ENCODE measurements at regions not wholly inside any gene's neighbourhood (a gene's known extent, or its start where the extent isn't known, plus 50 kb on each side); places are given as distances from the start of the nearest gene placed in this dataset.

- DNase-seq, result no peak
These were observed 106.3 kb upstream of the ZNF366 start for GRCh38 chr5:72613515-72613914.

GRCh38 chr5:72612810-72613209, 105.6 kb upstream of the ZNF366 start:
- no peak for DNase-seq

DNA sequence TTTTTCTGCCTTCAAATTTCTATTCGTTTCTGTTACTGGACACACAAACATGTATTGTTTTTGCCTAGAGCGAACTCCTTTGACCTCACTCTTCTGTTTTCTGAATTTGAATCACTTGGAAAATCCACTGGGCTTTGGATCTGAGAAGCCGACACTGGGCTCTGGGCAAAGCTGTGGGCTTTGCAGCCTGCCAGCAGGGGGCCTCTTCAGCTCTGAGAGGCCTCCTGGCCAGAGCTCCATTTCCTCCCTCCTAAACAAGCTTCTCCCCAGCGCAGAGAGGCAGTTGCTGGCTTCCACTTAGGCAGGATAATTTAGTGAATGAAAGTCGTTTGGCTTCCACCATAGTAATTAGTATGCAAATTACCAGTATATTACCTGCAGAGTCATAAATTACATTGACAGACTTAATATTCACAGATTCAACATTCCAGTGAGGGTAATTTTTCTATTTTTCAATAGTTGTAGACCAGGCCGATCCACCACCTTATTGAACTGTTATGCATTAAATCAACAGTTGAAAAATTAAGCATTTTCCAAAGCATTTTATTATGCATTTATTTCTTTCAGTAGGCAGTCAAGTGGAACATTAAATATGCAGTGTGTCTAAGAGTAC, 104.0 kb upstream of the ZNF366 start:
- DNase-seq, result peak; percentile 49

DNA sequence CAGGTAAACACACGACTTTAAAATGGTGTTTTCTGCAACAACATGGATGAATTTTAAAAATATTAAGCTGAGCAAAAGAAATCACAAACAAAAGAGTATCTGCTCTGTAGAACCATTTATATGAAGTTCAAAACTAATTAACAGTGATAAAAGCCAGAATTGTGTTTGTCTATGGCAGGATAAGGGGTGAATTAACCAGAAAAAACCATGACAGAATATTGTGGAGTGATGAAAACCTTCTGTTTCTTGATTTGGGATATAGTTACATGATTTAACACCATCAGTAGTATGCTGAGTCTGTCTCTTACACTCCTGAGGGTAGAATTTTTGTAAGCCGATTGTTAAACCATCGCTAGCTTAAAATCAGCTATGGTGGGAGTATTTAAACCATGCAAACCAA, 101.7 kb upstream of the ZNF366 start:
- no peak for DNase-seq

- DNase-seq, result no peak
These were observed 101.1 kb upstream of the ZNF366 start for GRCh38 chr5:72608297-72608696.

DNA sequence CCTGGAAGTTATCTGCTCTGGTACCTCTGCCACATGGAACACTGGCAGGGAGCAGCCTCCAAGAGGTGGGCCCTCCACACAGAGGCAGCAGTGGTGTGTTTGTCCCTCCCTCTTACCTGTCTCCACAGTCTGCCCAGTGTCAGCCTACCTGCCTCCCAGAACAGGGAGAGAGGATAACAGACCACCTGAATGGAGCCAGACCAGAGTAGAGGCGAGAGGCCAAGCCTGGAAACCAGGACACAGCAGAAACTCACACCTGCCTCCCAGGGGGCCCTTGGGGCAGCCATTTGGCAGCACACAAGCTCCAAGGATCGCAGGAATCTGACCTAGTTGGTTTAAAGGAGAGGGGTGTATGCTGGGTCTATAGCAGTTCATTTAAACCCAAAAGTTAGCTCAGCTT, 100.2 kb upstream of the ZNF366 start:
- no peak for DNase-seq

DNA sequence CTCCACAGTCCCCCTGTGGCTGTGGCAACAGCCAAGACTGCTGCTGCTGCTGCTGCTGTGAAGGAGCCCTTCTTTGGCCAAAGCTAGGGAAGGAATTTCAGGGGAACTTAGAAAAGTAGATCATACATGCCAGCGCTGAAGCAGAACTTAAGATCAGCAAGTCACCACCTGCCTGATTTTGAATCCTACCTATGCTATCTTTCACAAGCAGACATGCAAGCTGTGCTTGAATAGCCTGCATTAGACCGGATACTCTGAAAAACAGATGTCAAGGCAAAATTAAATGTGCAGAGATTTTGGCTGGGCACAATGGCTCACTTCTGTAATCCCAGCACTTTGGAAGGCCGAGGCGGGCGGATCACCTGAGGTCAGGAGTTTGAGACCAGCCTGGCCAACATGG, 99.3 kb upstream of the ZNF366 start:
- DNase-seq, result no peak

- DNase-seq, result no peak
These were observed 98.4 kb upstream of the ZNF366 start for GRCh38 chr5:72605632-72606031.

- DNase-seq, result no peak
These were observed 97.6 kb upstream of the ZNF366 start for GRCh38 chr5:72604798-72605154.

- peak; percentile 5 for DNase-seq
These were observed 97.0 kb upstream of the ZNF366 start for GRCh38 chr5:72604111-72604797.

DNA sequence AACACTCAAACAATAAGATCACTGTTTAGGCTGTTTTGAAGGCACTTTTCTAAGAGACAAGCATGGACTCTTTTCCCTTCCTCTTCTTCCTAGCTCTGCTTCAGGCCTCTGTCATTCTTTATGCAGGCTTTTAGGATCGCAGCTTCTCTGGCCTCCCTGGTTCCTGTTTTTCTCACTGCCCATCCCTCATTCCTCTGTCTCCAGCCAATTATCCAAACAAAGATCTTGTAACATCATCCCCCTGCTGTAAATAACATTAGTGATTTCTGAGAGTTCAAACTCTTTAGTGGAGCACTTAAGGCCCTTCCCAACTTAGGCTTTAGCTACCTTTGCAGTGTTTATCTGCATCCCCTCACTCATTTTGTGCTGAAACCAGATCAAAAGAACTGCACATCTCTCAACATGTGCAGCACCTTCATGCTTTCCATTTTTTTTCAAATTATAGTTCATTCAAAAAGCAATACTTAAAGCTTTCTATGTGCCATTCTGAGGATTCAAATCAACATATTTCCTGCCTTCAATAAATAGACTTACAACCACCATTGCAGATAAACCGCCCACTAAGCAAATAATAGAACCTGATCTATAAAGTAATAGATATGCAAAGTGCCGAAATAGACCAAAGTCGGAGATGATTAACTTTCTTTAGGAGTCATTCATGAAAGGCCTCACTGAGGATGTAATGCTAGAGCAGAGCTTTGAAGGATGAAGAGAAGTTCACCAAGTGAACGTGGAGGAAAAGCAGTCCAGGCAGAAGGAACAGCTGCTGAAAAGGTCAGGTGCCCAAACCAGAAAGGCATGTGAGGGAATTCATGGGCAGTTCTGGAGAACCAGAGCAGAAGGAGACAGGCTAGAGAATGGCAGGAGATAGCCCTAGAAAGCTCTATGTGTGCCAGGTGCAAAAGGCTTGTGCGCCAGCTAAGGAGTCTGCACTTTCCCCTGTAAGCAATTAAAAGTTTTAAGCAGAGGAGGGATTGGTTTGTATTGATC, 95.8 kb upstream of the ZNF366 start:
- DNase-seq, result no peak

GRCh38 chr5:72601861-72602260, 94.7 kb upstream of the ZNF366 start:
- DNase-seq, result no peak

DNA sequence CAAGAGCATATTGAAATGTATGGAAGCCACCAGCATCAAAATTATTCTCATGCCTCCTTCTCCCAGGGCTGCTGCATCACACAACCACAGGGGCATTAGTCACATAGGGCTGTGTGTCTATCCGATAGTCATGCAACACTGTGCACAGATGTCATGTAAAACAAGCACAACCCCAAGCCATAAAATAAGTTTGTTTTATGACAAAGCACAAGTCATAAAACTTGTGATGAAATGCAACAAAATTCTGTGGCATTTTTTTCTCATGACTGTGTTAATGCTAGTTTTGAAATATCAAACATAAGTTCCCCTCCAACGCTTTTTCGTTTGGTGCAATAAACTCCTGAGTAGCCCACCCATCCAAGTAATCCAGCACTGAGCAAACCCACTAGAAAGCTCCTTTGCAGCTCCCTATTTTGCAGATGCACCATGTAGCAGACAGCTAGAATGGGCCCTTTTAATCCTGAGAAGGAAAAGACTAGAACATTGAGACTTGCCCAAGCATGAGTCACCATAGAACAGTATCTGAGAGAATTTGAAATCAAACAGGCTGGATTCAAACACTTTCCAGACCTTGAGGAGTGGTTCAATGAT, 93.3 kb upstream of the ZNF366 start:
- DNase-seq, result no peak

DNA sequence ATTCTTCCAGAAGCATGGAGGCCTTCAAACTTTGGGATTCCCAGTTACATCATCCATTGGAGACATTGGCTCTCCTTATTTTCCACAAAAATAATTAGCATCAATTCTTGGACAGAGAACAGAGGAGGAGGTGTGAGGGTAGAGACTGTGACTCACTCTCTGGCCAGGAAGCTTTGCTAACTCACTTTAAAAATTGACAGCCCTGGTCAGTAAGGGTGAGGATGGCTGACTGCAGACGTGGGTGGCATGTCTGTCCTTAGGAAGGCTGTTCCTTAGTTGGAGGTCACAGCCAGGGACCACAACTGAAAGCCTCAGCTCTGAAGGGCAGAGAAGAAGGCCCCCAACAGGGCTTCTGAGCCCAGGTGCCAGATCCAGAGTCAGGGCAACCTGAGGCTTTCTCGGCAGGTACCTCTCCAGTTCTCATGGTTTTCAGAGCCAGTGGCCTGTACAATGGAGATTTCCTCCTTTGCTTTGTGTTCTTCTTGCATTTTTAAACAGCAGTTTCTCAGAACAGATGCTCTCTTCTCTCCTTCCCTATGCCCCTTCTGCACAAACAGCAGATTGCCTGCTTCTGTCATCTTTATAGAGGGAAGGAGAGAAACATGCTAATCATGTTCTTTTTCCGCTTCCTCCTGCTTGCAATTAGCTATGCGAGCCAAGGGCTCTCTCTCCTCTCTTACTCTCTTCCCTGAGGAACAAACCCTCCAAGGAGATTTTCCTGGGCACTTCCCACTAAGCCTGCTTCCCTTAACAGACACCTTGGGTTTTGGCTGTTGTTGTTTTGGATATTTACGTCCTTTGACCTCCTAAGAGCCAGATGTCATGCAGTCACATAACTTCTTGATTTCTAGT, 92.5 kb upstream of the ZNF366 start:
- DNase-seq, result no peak

- DNase-seq, result no peak
These were observed 91.8 kb upstream of the ZNF366 start for GRCh38 chr5:72599065-72599433.

GRCh38 chr5:72598401-72599064, 91.3 kb upstream of the ZNF366 start:
- DNase-seq, result no peak

- DNase-seq, result no peak
These were observed 90.3 kb upstream of the ZNF366 start for GRCh38 chr5:72597456-72597948.

DNA sequence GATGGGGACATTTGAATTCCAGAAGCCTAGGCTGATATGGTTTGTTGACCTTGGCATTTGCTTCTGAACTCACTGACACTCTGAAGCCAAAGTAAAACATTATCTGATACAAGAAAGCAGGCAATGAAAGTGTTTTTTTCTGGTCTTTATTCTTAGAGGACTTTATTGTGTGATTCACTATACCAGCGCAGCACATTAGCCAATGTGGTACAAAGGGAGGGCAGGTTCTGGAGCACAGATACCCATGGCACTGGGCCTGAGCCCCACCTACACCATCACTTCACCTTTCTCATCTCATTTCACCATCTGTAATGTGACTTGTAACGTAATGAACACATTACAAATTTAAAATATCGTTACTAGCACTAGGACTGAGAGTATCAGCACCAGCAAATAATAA, 89.7 kb upstream of the ZNF366 start:
- no peak for DNase-seq

- no peak for DNase-seq
These were observed 81.4 kb upstream of the ZNF366 start for GRCh38 chr5:72588640-72589039.

DNA sequence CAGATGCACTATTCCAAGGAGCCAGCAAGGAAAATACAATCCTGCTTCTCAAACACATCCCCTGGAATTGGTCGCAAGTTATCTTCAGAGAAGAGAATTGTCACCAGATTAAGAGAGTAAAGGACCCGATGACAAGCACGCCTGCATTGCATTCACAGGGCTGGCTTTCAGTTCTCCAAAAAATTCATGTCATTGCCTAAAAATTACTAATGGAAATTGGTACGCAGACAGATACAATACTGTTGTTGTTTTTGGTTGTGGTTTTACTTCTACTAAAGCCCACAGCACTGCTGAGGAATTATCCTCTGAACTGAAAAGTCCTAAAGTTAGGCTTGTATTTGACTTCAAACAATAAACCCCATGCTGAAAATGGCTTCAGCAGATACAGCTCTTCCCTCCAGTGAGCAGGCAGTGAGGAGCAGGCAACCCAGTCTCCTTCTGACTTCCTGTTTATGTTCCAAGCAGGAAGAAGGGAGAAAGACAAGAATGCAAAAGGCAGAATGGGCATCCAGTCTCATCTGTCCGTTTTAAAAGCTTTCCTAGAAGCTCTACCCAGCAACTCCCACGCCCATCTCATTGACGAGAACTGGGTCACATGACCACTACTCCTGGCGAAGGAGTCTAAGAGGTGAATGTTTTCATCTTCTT, 80.6 kb upstream of the ZNF366 start:
- no peak for DNase-seq

Data from NCI-H510A treated with DMSO at 0.1 percent for 48 hours (cell line).